LNCaP clone FGC (cell line): ENCODE measurements at regions not wholly inside any gene's neighbourhood (a gene's known extent, or its start where the extent isn't known, plus 50 kb on each side); places are given as distances from the start of the nearest gene placed in this dataset.

ENCODE experiments used
- DNase-seq: peaks from one replicate; pipeline ENCODE4 v3.0.0-alpha.2; 2011; ENCODE audit warnings: low read depth
- H3K4me3 ChIP-seq: 2 replicates; pipeline ENCODE4 v1.5.1; 2011; ENCODE audit warnings: mild to moderate bottlenecking, low read depth, low read length, control low read depth
- CTCF ChIP-seq: IDR thresholded peaks from 2 replicates; pipeline ENCODE4 v1.5.1; 2012; ENCODE audit warnings: mild to moderate bottlenecking; ENCODE audit not compliant: control insufficient read depth, insufficient read depth; ENCODE audit errors: extremely low read depth

GRCh38 chr2:195479407-195479806 lies 177.6 kb upstream of the SLC39A10 start:
- no peak for DNase-seq
- TF ChIP-seq CTCF: no peak
- no peak overlapping the region for H3K4me3 ChIP-seq

GRCh38 chr2:195477996-195478382 lies 179.0 kb upstream of the SLC39A10 start:
- H3K4me3 ChIP-seq: no peak overlapping the region
- TF ChIP-seq CTCF: no peak
- no peak for DNase-seq

GRCh38 chr2:195477248-195477995 lies 179.6 kb upstream of the SLC39A10 start:
- no peak for TF ChIP-seq CTCF
- DNase-seq: no peak
- no peak overlapping the region for H3K4me3 ChIP-seq

GRCh38 chr2:195475336-195475735 lies 181.7 kb upstream of the SLC39A10 start:
- TF ChIP-seq CTCF: no peak
- H3K4me3 ChIP-seq: no peak overlapping the region
- no peak for DNase-seq

- TF ChIP-seq CTCF: no peak
Observed at GRCh38 chr2:195473862-195474261, 183.2 kb upstream of the SLC39A10 start.

GRCh38 chr2:195472501-195473234 lies 184.4 kb upstream of the SLC39A10 start:
- no peak for DNase-seq
- H3K4me3 ChIP-seq: no peak overlapping the region
- no peak for TF ChIP-seq CTCF

More at GRCh38 chr2:195473862-195474261, 183.2 kb upstream of the SLC39A10 start:
- H3K4me3 ChIP-seq: no peak overlapping the region
- no peak for DNase-seq
